ENCODE measurements at regions not wholly inside any gene's neighbourhood (a gene's known extent, or its start where the extent isn't known, plus 50 kb on each side); places are given as distances from the start of the nearest gene placed in this dataset.

DNA sequence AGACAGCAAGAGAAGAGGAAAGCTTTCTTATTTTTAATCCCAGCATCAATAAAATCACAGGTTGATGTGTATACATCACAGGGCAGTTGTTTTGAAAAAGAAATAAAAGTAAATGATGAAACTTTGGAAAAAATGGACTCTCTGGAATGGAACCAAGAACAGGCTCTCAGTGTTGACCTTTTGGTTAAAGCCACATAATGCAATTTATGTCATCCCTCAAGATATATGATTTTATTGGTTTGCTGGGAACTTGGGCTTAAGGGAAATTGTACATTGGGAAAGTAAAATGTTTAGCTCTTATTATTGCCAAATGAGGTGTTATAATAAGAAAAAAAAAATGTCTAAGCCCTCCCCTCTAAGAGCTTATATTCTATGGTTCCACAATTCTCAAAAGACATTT, 139.8 kb upstream of the MTNR1B start:
- Histone ChIP-seq H3K27me3 (ENCODE audit: control insufficient read depth in 1 of 2, insufficient read depth in 2 of 2, low read length in 2 of 2) (no peaks in the 10 kb centered on the region), H3K4me3 (ENCODE audit: low read length) (no peak overlapping the region), H3K4me1 (ENCODE audit: insufficient read depth, low read length) (no peaks in the 10 kb centered on the region), H3K9me3 (ENCODE audit: control insufficient read depth in 1 of 2, insufficient read depth in 1 of 2, low read length in 2 of 2) (no peaks in the 10 kb centered on the region), H3K27ac (ENCODE audit: low read depth in 1 of 2, low read length in 2 of 2) (no peak overlapping the region), H3K36me3 (ENCODE audit: insufficient read depth, low read length) (no peaks in the 10 kb centered on the region)
- Mint-ChIP-seq H3K27me3 (peaks cover 4% of the 10 kb centered on the region), H3K4me3 (no peak overlapping the region), H3K27ac (no peak overlapping the region), H3K9me3 (no peaks in the 10 kb centered on the region), H3K4me1 (ENCODE audit: low read depth) (no peaks in the 10 kb centered on the region), H3K36me3 (ENCODE audit: low read depth) (no peaks in the 10 kb centered on the region)
- ChIA-PET CTCF (interaction anchor here (1.0 kb wide), 1 partner anchor 11 kb away, joined by 3 read pairs; no protein-coding TSS in a partner anchor), POLR2A (no interaction called here)
- DNase-seq (no peak), ATAC-seq (ENCODE audit: poor library complexity) (no peak)
- TF ChIP-seq, protein P1, sequence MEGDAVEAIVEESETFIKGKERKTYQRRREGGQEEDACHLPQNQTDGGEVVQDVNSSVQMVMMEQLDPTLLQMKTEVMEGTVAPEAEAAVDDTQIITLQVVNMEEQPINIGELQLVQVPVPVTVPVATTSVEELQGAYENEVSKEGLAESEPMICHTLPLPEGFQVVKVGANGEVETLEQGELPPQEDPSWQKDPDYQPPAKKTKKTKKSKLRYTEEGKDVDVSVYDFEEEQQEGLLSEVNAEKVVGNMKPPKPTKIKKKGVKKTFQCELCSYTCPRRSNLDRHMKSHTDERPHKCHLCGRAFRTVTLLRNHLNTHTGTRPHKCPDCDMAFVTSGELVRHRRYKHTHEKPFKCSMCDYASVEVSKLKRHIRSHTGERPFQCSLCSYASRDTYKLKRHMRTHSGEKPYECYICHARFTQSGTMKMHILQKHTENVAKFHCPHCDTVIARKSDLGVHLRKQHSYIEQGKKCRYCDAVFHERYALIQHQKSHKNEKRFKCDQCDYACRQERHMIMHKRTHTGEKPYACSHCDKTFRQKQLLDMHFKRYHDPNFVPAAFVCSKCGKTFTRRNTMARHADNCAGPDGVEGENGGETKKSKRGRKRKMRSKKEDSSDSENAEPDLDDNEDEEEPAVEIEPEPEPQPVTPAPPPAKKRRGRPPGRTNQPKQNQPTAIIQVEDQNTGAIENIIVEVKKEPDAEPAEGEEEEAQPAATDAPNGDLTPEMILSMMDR (IDR thresholded peaks at IDR 0.05) = no peak
- intact Hi-C loops (cut with DNase I, micrococcal nuclease) = no loop called here

DNA sequence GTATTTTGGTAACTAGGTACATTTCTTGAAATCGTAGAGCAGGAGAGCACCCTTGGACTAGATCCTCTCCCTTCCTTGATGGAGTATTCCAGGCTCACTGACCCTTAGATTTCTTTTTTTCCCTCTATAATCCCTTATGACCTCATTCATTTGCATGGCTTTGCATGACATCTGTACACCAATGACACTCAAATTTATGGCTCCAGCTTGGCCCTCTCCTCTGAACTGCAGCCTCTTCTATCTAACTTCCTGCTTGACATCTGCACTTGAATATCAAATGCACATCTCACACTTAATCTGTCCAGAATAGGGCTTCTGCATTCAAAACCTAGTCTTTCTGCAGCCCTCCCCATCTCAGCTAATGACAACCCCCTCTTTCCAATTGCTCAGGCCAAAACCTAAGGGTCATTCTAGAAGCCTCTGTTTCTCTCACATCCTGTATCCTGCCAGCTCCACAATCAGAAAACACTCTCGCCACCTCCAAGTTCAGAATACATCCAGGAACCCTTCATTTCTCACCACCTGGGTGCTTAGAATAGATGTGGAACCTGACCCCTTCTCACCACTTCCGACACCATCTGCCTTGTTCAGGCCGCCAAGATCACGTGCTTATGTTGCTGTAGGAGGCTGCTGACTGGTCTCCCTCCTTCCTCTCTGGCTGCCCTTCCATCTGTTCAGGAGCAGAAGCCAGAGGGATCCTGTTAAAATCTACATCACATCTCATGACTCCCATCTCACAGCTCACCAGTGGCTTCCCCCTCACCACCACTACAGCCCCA, 138.9 kb upstream of the MTNR1B start:
- POLR2A ChIA-PET = no interaction called here
- H3K36me3 Mint-ChIP-seq (ENCODE audit: low read depth) = no peaks in the 10 kb centered on the region
- DNase-seq (no peak), ATAC-seq (ENCODE audit: poor library complexity) (no peak)
- no peaks in the 10 kb centered on the region for H3K4me1 ChIP-seq (ENCODE audit: insufficient read depth, low read length)
- intact Hi-C loops (cut with DNase I, micrococcal nuclease) = no loop called here
- peaks cover 4% of the 10 kb centered on the region for H3K27me3 Mint-ChIP-seq
- H3K4me3 Mint-ChIP-seq = no peak overlapping the region
- no peaks in the 10 kb centered on the region for H3K27me3 ChIP-seq (ENCODE audit: control insufficient read depth in 1 of 2, insufficient read depth in 2 of 2, low read length in 2 of 2)
- no peaks in the 10 kb centered on the region for H3K4me1 Mint-ChIP-seq (ENCODE audit: low read depth)
- no peak overlapping the region for H3K27ac Mint-ChIP-seq
- H3K27ac ChIP-seq (ENCODE audit: low read depth in 1 of 2, low read length in 2 of 2) = no peak overlapping the region
- H3K36me3 ChIP-seq (ENCODE audit: insufficient read depth, low read length) = no peaks in the 10 kb centered on the region
- no peaks in the 10 kb centered on the region for H3K9me3 ChIP-seq (ENCODE audit: control insufficient read depth in 1 of 2, insufficient read depth in 1 of 2, low read length in 2 of 2)
- CTCF ChIA-PET = interaction anchor here (1.0 kb wide), 1 partner anchor 12 kb away, joined by 3 read pairs; no protein-coding TSS in a partner anchor
- TF ChIP-seq, protein P1 (IDR thresholded peaks at IDR 0.05) = no peak
- H3K4me3 ChIP-seq (ENCODE audit: low read length) = no peak overlapping the region
- H3K9me3 Mint-ChIP-seq = no peaks in the 10 kb centered on the region

DNA sequence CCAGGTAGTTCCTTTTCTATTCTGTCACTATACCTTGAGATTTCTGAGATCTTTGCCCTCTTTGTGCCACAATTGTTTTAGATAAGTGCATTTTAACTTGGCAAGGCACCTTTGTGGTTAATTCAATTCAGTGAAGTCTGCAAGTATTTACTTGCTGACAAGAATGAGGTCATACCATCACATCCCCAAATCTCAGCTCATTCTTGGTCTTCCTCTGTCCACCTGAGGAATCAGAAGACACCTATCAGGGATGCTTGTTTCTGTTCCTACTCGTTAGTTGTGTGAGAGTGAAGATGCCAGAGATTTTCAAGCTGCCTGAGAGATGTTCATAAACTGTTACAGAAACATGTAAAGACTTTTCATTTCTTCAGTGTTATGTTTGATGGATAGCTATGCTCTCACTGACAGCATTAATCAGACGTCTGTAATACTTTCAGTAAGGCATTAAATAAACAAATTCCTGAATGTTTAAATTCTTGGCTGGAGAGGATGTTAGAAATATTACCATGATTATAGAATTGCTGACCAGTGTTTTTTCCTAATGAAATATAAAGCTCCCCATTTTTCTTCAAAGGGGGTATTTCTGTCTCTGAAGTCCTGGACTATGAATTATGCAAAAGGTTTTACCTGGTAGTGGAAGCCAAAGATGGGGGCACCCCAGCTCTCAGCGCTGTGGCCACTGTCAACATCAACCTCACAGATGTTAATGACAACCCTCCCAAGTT, 135.0 kb upstream of the MTNR1B start:
- DNase-seq = no peak
- ChIA-PET CTCF (no interaction called here), POLR2A (no interaction called here)
- Histone ChIP-seq H3K4me3 (ENCODE audit: low read length) (no peak overlapping the region), H3K27ac (ENCODE audit: low read depth in 1 of 2, low read length in 2 of 2) (no peak overlapping the region), H3K4me1 (ENCODE audit: insufficient read depth, low read length) (no peaks in the 10 kb centered on the region), H3K9me3 (ENCODE audit: control insufficient read depth in 1 of 2, insufficient read depth in 1 of 2, low read length in 2 of 2) (no peaks in the 10 kb centered on the region), H3K27me3 (ENCODE audit: control insufficient read depth in 1 of 2, insufficient read depth in 2 of 2, low read length in 2 of 2) (no peaks in the 10 kb centered on the region), H3K36me3 (ENCODE audit: insufficient read depth, low read length) (no peaks in the 10 kb centered on the region)
- H3K27me3 Mint-ChIP-seq = peaks cover 4% of the 10 kb centered on the region
- no peak for ATAC-seq (ENCODE audit: poor library complexity)
- H3K27ac Mint-ChIP-seq = no peak overlapping the region
- H3K36me3 Mint-ChIP-seq (ENCODE audit: low read depth) = no peaks in the 10 kb centered on the region
- no peaks in the 10 kb centered on the region for H3K4me1 Mint-ChIP-seq (ENCODE audit: low read depth)
- H3K4me3 Mint-ChIP-seq = no peak overlapping the region
- H3K9me3 Mint-ChIP-seq = no peaks in the 10 kb centered on the region
- intact Hi-C loops (cut with DNase I, micrococcal nuclease) = no loop called here
- TF ChIP-seq, protein P1 (IDR thresholded peaks at IDR 0.05) = no peak
